GM12878 (cell line): ENCODE measurements at regions not wholly inside any gene's neighbourhood (a gene's known extent, or its start where the extent isn't known, plus 50 kb on each side); places are given as distances from the start of the nearest gene placed in this dataset.

ENCODE experiments used
- ATAC-seq: fragments of 200-7000 bp; cut with Tn5 transposase; 3 replicates; pipeline ENCODE4 v1.9.1; 2020; ENCODE audit warnings: mild to moderate bottlenecking, moderate library complexity
- BruUV-seq: library from RNA; stranded (reverse); fragments of 400-500 nt; replicated peaks from 2 replicates; lab custom pipeline; 2021; lab: Mats Ljungman, UMichigan
- CTCF ChIA-PET: fragments of 300-600 bp; sonication (Branson Sonifier 250); formaldehyde crosslinking; extraction: SDS; loops from one replicate; lab custom pipeline; 2021; ENCODE audit warnings: inconsistent platforms; lab: Yijun Ruan, JAX
- POLR2A ChIA-PET: fragments of 350-600 bp; formaldehyde crosslinking; extraction: SDS; loops from one replicate; lab custom pipeline; 2021; ENCODE audit warnings: inconsistent platforms; lab: Charles Lee
- RAD21 ChIA-PET: fragments of 300-600 bp; sonication (Branson Sonifier 250); formaldehyde crosslinking; loops from one replicate; lab custom pipeline; 2023; ENCODE audit warnings: antibody characterized with exemption; ENCODE audit not compliant: unreplicated experiment; lab: Charles Lee
- SMC1A ChIA-PET: fragments of 300-600 bp; sonication (Branson Sonifier 250); formaldehyde crosslinking; loops from one replicate; lab custom pipeline; 2023; ENCODE audit not compliant: unreplicated experiment, uncharacterized antibody; lab: Charles Lee
- DNase-seq: peaks from one replicate; pipeline ENCODE4 v3.0.0-alpha.2; 2011; ENCODE audit warnings: low read depth, low spot score
- FAIRE-seq: peaks from 3 replicates; lab custom pipeline; 2011; peaks lifted over from hg19 to GRCh38; lab: Jason Lieb, UNC
- H2AFZ ChIP-seq: 2 replicates; pipeline ENCODE4 v1.6.0; 2011; ENCODE audit warnings: low read depth, low read length, control low read depth; ENCODE audit not compliant: control insufficient read depth
- H3K27ac ChIP-seq: 2 replicates; pipeline ENCODE4 v1.5.1; 2011; ENCODE audit warnings: control low read depth; ENCODE audit not compliant: control insufficient read depth, insufficient read depth
- H3K27me3 ChIP-seq, 2 experiments: replicated peaks in 1 of 2; 2 replicates each; pipeline versions ENCODE4 v1.6.0 to v1.6.1; 2011; ENCODE audit warnings: low read length in 1 of 2; ENCODE audit not compliant: control insufficient read depth in 2 of 2, insufficient read depth in 2 of 2
- H3K36me3 ChIP-seq, 2 experiments: 2 replicates each; pipeline ENCODE4 v1.5.1; 2011; ENCODE audit warnings: low read length in 1 of 2; ENCODE audit not compliant: control insufficient read depth in 2 of 2, insufficient read depth in 2 of 2
- H3K4me1 ChIP-seq: 2 replicates; pipeline ENCODE4 v1.6.1; 2011; ENCODE audit warnings: mild to moderate bottlenecking, low read length, moderate library complexity, mixed read lengths; ENCODE audit not compliant: control insufficient read depth, insufficient read depth
- H3K4me2 ChIP-seq: 2 replicates; pipeline ENCODE4 v1.6.0; 2011; ENCODE audit warnings: control low read depth; ENCODE audit not compliant: control insufficient read depth, insufficient read depth
- H3K4me3 ChIP-seq: fragments of 200-600 bp; sonication (generic); 2 replicates; pipeline ENCODE4 v1.5.1; 2016
- H3K79me2 ChIP-seq: 2 replicates; pipeline ENCODE4 v1.6.0; 2011; ENCODE audit warnings: low read length; ENCODE audit not compliant: control insufficient read depth, insufficient read depth
- H3K9ac ChIP-seq: 2 replicates; pipeline ENCODE4 v1.8.0; 2011; ENCODE audit warnings: low read length, control low read depth, mixed read lengths; ENCODE audit not compliant: control insufficient read depth, insufficient read depth
- H3K9me3 ChIP-seq: replicated peaks from 3 replicates; pipeline ENCODE4 v1.5.1; 2011; ENCODE audit warnings: mild to moderate bottlenecking, low read length; ENCODE audit not compliant: control insufficient read depth, insufficient read depth
- H4K20me1 ChIP-seq: 2 replicates; pipeline ENCODE4 v1.6.0; 2011; ENCODE audit not compliant: control insufficient read depth, insufficient read depth
- CBX5 ChIP-seq: sonication (generic); IDR thresholded peaks from 2 replicates; pipeline ENCODE4 v1.6.1; 2016; ENCODE audit warnings: low read depth, moderate library complexity, mild to moderate bottlenecking, inconsistent platforms
- EZH2 ChIP-seq: IDR thresholded peaks from 2 replicates; pipeline ENCODE4 v1.6.1; 2012; ENCODE audit warnings: low read depth, mild to moderate bottlenecking, control low read depth, inconsistent platforms, low read length, borderline replicate concordance; ENCODE audit not compliant: control insufficient read depth
- FOXK2 ChIP-seq: fragments of 450-650 bp; IDR thresholded peaks from 2 replicates; pipeline ENCODE4 v1.6.1; 2017; ENCODE audit warnings: mild to moderate bottlenecking, moderate library complexity
- MYC ChIP-seq: IDR thresholded peaks from 2 replicates; pipeline ENCODE4 v1.6.1; 2011; ENCODE audit warnings: mild to moderate bottlenecking, low read length, moderate library complexity, inconsistent platforms; ENCODE audit not compliant: insufficient read depth, insufficient replicate concordance, insufficient read length, severe bottlenecking
- RCOR1 ChIP-seq: conservative IDR thresholded peaks from 2 replicates; pipeline ENCODE4 v1.6.1; 2012; ENCODE audit warnings: low read depth, low read length, improper control_type of control experiment
- YY1 ChIP-seq: IDR thresholded peaks from 2 replicates; pipeline ENCODE4 v1.6.1; 2011; ENCODE audit warnings: low read depth, mild to moderate bottlenecking, low read length
- WGBS: methylation state at CpG from one replicate; pipeline ENCODE4 v1.1.6; 2016; ENCODE audit warnings: low lambda C conversion rate; ENCODE audit not compliant: insufficient replicate concordance, insufficient coverage; ENCODE audit errors: missing lambda C conversion rate; 5-methylcytosine and 5-hydroxymethylcytosine counted together
- in situ Hi-C: fragments of 300-500 bp; cut with MboI; formaldehyde crosslinking; loops from 9 replicates; pipeline ENCODE4 v1.14.3; 2018; ENCODE audit warnings: mixed read lengths
- intact Hi-C: fragments of 100-400 bp; cut with micrococcal nuclease; formaldehyde crosslinking; loops from one replicate; pipeline ENCODE4 v1.14.2; 2022; ENCODE audit not compliant: unreplicated experiment
- TF ChIP-seq, protein P1 (sequence below): fragments of 450-650 bp; IDR thresholded peaks from 2 replicates; pipeline ENCODE4 v1.6.1; 2017; ENCODE audit warnings: mild to moderate bottlenecking, moderate library complexity
- TF ChIP-seq, protein P2 (sequence below): IDR thresholded peaks from 2 replicates; pipeline ENCODE4 v1.6.1; 2011; ENCODE audit warnings: low read depth, mild to moderate bottlenecking, low read length, moderate library complexity, borderline replicate concordance; ENCODE audit errors: extremely low read depth
- TF ChIP-seq, protein P3 (sequence below): IDR thresholded peaks from 2 replicates; pipeline ENCODE4 v1.6.1; 2012; ENCODE audit warnings: low read depth, low read length, improper control_type of control experiment

DNA sequence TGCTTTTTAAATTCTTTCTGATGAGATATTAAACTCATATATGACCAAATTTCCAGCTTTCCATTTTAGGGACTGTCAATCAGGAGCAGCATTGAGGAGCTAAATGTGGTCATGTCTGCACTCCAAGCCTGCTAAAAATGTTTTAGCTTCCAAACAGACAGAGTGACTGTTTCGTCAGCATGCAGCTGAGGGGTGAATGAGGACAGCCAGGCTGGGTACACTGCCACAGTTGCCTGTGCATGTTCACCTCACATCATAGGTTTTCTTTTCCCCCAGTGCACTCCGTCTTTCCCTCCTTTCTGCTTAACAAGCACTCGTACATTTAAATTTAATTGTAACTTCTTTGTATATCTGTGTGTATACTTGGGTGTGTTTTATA, 138.1 kb downstream of the ARRDC3 start (continued):
- TF ChIP-seq, protein P1, sequence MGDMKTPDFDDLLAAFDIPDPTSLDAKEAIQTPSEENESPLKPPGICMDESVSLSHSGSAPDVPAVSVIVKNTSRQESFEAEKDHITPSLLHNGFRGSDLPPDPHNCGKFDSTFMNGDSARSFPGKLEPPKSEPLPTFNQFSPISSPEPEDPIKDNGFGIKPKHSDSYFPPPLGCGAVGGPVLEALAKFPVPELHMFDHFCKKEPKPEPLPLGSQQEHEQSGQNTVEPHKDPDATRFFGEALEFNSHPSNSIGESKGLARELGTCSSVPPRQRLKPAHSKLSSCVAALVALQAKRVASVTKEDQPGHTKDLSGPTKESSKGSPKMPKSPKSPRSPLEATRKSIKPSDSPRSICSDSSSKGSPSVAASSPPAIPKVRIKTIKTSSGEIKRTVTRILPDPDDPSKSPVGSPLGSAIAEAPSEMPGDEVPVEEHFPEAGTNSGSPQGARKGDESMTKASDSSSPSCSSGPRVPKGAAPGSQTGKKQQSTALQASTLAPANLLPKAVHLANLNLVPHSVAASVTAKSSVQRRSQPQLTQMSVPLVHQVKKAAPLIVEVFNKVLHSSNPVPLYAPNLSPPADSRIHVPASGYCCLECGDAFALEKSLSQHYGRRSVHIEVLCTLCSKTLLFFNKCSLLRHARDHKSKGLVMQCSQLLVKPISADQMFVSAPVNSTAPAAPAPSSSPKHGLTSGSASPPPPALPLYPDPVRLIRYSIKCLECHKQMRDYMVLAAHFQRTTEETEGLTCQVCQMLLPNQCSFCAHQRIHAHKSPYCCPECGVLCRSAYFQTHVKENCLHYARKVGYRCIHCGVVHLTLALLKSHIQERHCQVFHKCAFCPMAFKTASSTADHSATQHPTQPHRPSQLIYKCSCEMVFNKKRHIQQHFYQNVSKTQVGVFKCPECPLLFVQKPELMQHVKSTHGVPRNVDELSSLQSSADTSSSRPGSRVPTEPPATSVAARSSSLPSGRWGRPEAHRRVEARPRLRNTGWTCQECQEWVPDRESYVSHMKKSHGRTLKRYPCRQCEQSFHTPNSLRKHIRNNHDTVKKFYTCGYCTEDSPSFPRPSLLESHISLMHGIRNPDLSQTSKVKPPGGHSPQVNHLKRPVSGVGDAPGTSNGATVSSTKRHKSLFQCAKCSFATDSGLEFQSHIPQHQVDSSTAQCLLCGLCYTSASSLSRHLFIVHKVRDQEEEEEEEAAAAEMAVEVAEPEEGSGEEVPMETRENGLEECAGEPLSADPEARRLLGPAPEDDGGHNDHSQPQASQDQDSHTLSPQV = no peak
- no peak for TF ChIP-seq CBX5
- TF ChIP-seq, protein P2, sequence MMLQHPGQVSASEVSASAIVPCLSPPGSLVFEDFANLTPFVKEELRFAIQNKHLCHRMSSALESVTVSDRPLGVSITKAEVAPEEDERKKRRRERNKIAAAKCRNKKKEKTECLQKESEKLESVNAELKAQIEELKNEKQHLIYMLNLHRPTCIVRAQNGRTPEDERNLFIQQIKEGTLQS = no peak
- no peak for TF ChIP-seq MYC
- TF ChIP-seq, all 136 proteins: peak for 0

DNA sequence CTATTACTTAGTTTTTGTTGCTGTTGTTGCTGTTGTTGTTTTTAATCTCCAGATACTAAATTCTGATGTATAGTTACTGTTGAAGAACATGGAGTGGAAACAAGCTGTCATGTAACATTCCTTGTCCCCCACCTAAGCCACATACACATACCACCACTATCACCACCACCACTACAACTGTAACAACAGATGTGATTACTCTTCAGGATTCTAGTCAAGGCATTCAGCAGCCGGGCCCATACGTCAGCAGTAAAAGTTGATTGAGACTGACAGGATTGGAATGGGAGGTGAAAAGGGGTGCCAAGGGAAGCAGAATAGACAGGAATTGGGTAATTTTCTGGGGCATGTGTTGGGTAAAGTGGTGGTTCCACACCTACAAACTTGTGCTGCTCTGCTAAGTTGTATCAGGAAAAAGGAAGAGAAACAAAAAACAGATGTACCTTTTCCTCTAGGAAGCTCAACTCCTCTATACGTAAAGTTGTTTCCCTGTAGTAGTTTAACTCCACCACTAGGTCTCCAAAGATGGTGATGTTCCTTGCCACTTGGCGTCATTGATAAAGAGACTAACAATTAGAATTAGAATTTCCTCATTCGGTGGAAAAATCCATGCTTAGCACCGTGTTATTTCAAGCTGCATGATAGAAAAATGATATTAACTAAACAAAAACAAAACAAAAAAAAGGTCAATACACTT, 138.6 kb downstream of the ARRDC3 start:
- Histone ChIP-seq H2AFZ (no peak overlapping the region), H3K79me2 (no peaks in the 10 kb centered on the region), H3K4me2 (no peak overlapping the region), H3K4me3 (no peak overlapping the region), H3K9me3 (peaks cover 2% of the 10 kb centered on the region; the same call in 2 of the 3 replicates), H3K27ac (no peak overlapping the region), H3K27me3 (no peaks in the 10 kb centered on the region; a peak in 1 of 4 replicates), H3K9ac (no peak overlapping the region), H3K4me1 (no peaks in the 10 kb centered on the region), H3K36me3 (no peaks in the 10 kb centered on the region), H4K20me1 (no peaks in the 10 kb centered on the region)
- ATAC-seq = no peak
- CTCF ChIA-PET = interaction anchor here (1.5 to 5.7 kb wide), 3 partner anchors 25 to 175 kb away, joined by 3 to 37 read pairs (median 7); no protein-coding TSS in a partner anchor
- intact Hi-C loops = no loop called here
- no peak for DNase-seq
- no peak for TF ChIP-seq FOXK2
- TF ChIP-seq, protein P3, sequence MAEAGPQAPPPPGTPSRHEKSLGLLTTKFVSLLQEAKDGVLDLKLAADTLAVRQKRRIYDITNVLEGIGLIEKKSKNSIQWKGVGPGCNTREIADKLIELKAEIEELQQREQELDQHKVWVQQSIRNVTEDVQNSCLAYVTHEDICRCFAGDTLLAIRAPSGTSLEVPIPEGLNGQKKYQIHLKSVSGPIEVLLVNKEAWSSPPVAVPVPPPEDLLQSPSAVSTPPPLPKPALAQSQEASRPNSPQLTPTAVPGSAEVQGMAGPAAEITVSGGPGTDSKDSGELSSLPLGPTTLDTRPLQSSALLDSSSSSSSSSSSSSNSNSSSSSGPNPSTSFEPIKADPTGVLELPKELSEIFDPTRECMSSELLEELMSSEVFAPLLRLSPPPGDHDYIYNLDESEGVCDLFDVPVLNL = no peak
- no peak for TF ChIP-seq YY1
- no peak for TF ChIP-seq EZH2
- no peak for TF ChIP-seq RCOR1
- no peak for FAIRE-seq
- POLR2A ChIA-PET = interaction anchor here (0.6 to 1.0 kb wide), 2 partner anchors 140 to 146 kb away, joined by 3 read pairs; no protein-coding TSS in a partner anchor
- in situ Hi-C loops = no loop called here
- no TSS peak for BruUV-seq
- RAD21 ChIA-PET = interaction anchor here (0.9 to 2.0 kb wide), 3 partner anchors 141 to 175 kb away, joined by 3 to 6 read pairs (median 4); no protein-coding TSS in a partner anchor
- WGBS = 67% methylated on average over 6 of the region's 6 CpGs
- SMC1A ChIA-PET = interaction anchor here (1.0 to 4.6 kb wide), 3 partner anchors 8 to 140 kb away, joined by 3 to 29 read pairs (median 6); partner anchors contain the start of gene ARRDC3
